RPMI7951 (cell line): ENCODE measurements at regions not wholly inside any gene's neighbourhood (a gene's known extent, or its start where the extent isn't known, plus 50 kb on each side); places are given as distances from the start of the nearest gene placed in this dataset.
A peak's percentile ranks its signal among the peaks of the same experiment; 100 is the strongest.
"Not testable (repeated sequence)": the region's sequence is repeated elsewhere in the genome, so short reads cannot be mapped to it uniquely, and the experiment has no call there.

Experiments used
- DNase-seq: peaks from one replicate; pipeline ENCODE4 v3.0.0-alpha.2; 2012; ENCODE audit warnings: low read depth

GRCh38 chr2:37569986-37570679, 101.3 kb downstream of the CDC42EP3 start:
- DNase-seq: no peak

GRCh38 chr2:37570773-37571586, 100.5 kb downstream of the CDC42EP3 start:
- DNase-seq: peak; percentile 87

- DNase-seq: no peak
Observed at GRCh38 chr2:37571587-37572136, 99.8 kb downstream of the CDC42EP3 start.

GRCh38 chr2:37573451-37574388, 97.7 kb downstream of the CDC42EP3 start:
- peak; percentile 41 for DNase-seq

- DNase-seq: no peak
Observed at GRCh38 chr2:37575780-37576179, 95.7 kb downstream of the CDC42EP3 start.

- DNase-seq: not testable (repeated sequence)
Observed at GRCh38 chr2:37576194-37576593, 95.2 kb downstream of the CDC42EP3 start.

GRCh38 chr2:37576831-37577230, 94.6 kb downstream of the CDC42EP3 start:
- DNase-seq: no peak

- no peak for DNase-seq
Observed at GRCh38 chr2:37579192-37579713, 92.2 kb downstream of the CDC42EP3 start.

GRCh38 chr2:37579949-37580348, 91.5 kb downstream of the CDC42EP3 start:
- DNase-seq: not testable (repeated sequence)

GRCh38 chr2:37581433-37581832, 90.0 kb downstream of the CDC42EP3 start:
- no peak for DNase-seq

GRCh38 chr2:37582481-37583220, 88.8 kb downstream of the CDC42EP3 start:
- no peak for DNase-seq

- DNase-seq: no peak
Observed at GRCh38 chr2:37583402-37583801, 88.0 kb downstream of the CDC42EP3 start.

- DNase-seq: peak; percentile 80
Observed at GRCh38 chr2:37583867-37584266, 87.6 kb downstream of the CDC42EP3 start.

GRCh38 chr2:37585295-37585908, 86.0 kb downstream of the CDC42EP3 start:
- DNase-seq: peak; percentile 69

- DNase-seq: peak; percentile 97
Observed at GRCh38 chr2:37585982-37586621, 85.3 kb downstream of the CDC42EP3 start.

GRCh38 chr2:37586663-37587317, 84.7 kb downstream of the CDC42EP3 start:
- DNase-seq: peak; percentile 34

- DNase-seq: no peak
Observed at GRCh38 chr2:37587817-37588216, 83.6 kb downstream of the CDC42EP3 start.

- DNase-seq: peak; percentile 69
Observed at GRCh38 chr2:37588316-37588777, 83.1 kb downstream of the CDC42EP3 start.

GRCh38 chr2:37589298-37589697, 82.1 kb downstream of the CDC42EP3 start:
- DNase-seq: peak; percentile 51
